EL (cell line): ENCODE measurements at regions not wholly inside any gene's neighbourhood (a gene's known extent, or its start where the extent isn't known, plus 50 kb on each side); places are given as distances from the start of the nearest gene placed in this dataset.

Source experiments
- DNase-seq: peaks from one replicate; pipeline ENCODE4 v3.0.0-alpha.2; 2016

GRCh38 chr16:80171746-80172145 lies 369.0 kb upstream of the DYNLRB2 start:
- no peak for DNase-seq

- DNase-seq: no peak
Observed at GRCh38 chr16:80171199-80171598, 369.6 kb upstream of the DYNLRB2 start.

GRCh38 chr16:80167657-80168390 lies 373.0 kb upstream of the DYNLRB2 start:
- DNase-seq: no peak

- DNase-seq: no peak
Observed at GRCh38 chr16:80166082-80166481, 374.7 kb upstream of the DYNLRB2 start.

- DNase-seq: no peak
Observed at GRCh38 chr16:80164966-80165550, 375.7 kb upstream of the DYNLRB2 start.

- DNase-seq: no peak
Observed at GRCh38 chr16:80163339-80163738, 377.5 kb upstream of the DYNLRB2 start.

GRCh38 chr16:80161799-80162739 lies 378.7 kb upstream of the DYNLRB2 start:
- DNase-seq: no peak

GRCh38 chr16:80158766-80159165 lies 382.0 kb upstream of the DYNLRB2 start:
- DNase-seq: peak; percentile 88

GRCh38 chr16:80151722-80152111 lies 389.1 kb upstream of the DYNLRB2 start:
- no peak for DNase-seq

GRCh38 chr16:80150978-80151721 lies 389.6 kb upstream of the DYNLRB2 start:
- peak; percentile 86 for DNase-seq

GRCh38 chr16:80148826-80149225 lies 392.0 kb upstream of the DYNLRB2 start:
- DNase-seq: no peak

- DNase-seq: peak; percentile 72
Observed at GRCh38 chr16:80147026-80147655, 393.7 kb upstream of the DYNLRB2 start.

GRCh38 chr16:80144191-80144590 lies 396.6 kb upstream of the DYNLRB2 start:
- DNase-seq: no peak

GRCh38 chr16:80142940-80143339 lies 397.9 kb upstream of the DYNLRB2 start:
- no peak for DNase-seq

- no peak for DNase-seq
Observed at GRCh38 chr16:80142281-80142680, 398.5 kb upstream of the DYNLRB2 start.

- no peak for DNase-seq
Observed at GRCh38 chr16:80129791-80130190, 411.0 kb upstream of the DYNLRB2 start.

- DNase-seq: no peak
Observed at GRCh38 chr16:80125677-80126076, 415.1 kb upstream of the DYNLRB2 start.

- DNase-seq: peak; percentile 63
Observed at GRCh38 chr16:80123189-80123588, 417.6 kb upstream of the DYNLRB2 start.

- no peak for DNase-seq
Observed at GRCh38 chr16:80122115-80122514, 418.7 kb upstream of the DYNLRB2 start.

GRCh38 chr16:80121522-80121909 lies 419.3 kb upstream of the DYNLRB2 start:
- no peak for DNase-seq

- no peak for DNase-seq
Observed at GRCh38 chr16:80120899-80121521, 419.8 kb upstream of the DYNLRB2 start.

- no peak for DNase-seq
Observed at GRCh38 chr16:80117556-80118130, 423.1 kb upstream of the DYNLRB2 start.
